ENCODE measurements at regions not wholly inside any gene's neighbourhood (a gene's known extent, or its start where the extent isn't known, plus 50 kb on each side); places are given as distances from the start of the nearest gene placed in this dataset.

DNA sequence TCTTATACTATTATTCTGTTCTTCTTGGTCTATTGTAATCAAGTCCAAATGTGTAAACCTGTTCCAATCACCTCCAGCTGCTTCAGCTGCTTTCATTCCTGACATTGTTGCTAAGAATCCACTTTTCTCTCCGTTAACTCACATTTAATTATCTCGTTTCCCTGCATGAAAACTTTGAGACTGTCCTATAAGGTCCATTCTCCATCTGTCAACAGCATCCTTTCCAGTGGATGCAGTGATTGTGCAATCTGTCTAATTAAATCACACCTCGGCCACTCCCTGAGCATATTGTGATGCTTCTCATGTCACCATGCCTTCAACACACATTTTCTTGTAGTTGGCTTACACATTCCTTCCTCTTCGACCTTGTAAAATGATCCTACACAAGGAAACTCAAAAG lies 1626.9 kb upstream of the SLC10A2 start:
- H3K27me3 ChIP-seq (ENCODE audit: control insufficient read depth, insufficient read depth, low read length), result no peaks in the 10 kb centered on the region
- no peak overlapping the region for H3K4me3 ChIP-seq (ENCODE audit: low read length)
- no peak overlapping the region for H3K27ac ChIP-seq (ENCODE audit: low read length)
- no peaks in the 10 kb centered on the region for H3K4me1 ChIP-seq (ENCODE audit: control insufficient read depth, low read depth, low read length)
- no peaks in the 10 kb centered on the region for H3K9me3 ChIP-seq (ENCODE audit: control insufficient read depth, low read depth, low read length)
- no peak overlapping the region for H3K9ac ChIP-seq (ENCODE audit: low read length)
- no peaks in the 10 kb centered on the region for H3K36me3 ChIP-seq (ENCODE audit: control insufficient read depth, low read depth, low read length)

DNA sequence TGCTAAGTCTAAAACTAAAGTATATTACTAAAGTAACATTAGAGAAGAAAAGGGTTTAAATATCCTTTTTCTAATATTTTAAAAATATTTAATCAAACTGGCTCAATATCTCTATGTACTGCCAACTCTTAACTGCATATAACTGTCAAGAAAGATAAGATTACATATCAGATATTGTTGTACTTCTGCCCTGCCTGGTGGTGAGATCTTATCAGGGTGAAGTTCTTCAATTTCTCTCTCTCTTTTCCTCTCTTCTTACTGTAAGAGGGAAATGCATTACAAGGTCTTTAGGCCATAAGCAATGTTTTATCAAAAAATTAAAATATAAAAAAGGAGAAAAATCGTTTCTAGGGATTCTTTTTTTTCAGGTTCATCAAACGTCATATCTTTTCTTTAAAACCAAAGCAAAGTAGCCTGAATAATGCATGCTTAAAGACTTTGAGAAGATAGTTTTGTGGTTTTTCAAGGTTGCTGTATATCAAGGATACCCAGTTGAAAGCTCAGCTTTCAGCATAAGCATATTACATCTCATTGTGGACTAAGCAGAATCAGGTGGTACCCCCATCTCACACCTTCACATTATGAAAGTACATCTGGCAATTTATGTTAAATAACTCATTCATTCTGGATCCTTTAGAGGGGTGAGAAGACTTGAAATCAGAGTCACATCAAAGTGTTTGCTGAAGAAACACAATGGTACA lies 1625.7 kb upstream of the SLC10A2 start:
- H3K9ac ChIP-seq (ENCODE audit: low read length), result no peak overlapping the region
- H3K4me3 ChIP-seq (ENCODE audit: low read length), result no peak overlapping the region
- H3K36me3 ChIP-seq (ENCODE audit: control insufficient read depth, low read depth, low read length), result no peaks in the 10 kb centered on the region
- H3K27me3 ChIP-seq (ENCODE audit: control insufficient read depth, insufficient read depth, low read length), result no peaks in the 10 kb centered on the region
- no peaks in the 10 kb centered on the region for H3K4me1 ChIP-seq (ENCODE audit: control insufficient read depth, low read depth, low read length)
- H3K9me3 ChIP-seq (ENCODE audit: control insufficient read depth, low read depth, low read length), result no peaks in the 10 kb centered on the region
- no peak overlapping the region for H3K27ac ChIP-seq (ENCODE audit: low read length)

DNA sequence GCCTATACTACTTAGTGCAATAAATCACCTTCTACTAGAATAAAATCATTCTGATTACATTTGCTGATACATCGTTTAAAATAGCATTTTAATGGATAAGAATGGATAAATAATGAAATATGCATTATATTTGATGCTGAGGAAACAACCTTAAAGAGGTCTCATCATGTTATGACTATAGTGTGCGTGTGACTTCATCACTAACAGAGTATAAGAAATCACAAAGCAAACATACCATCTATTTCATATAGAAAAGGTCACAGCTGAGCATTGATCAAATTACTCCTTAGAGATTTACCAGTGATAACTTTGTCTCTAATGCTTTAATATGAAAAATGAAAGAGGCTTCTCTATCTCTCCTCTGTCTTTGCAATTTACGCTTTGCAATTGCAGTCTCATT lies 1620.3 kb upstream of the SLC10A2 start:
- no peaks in the 10 kb centered on the region for H3K9me3 ChIP-seq (ENCODE audit: control insufficient read depth, low read depth, low read length)
- no peak overlapping the region for H3K27ac ChIP-seq (ENCODE audit: low read length)
- H3K4me3 ChIP-seq (ENCODE audit: low read length), result no peak overlapping the region
- no peaks in the 10 kb centered on the region for H3K4me1 ChIP-seq (ENCODE audit: control insufficient read depth, low read depth, low read length)
- H3K27me3 ChIP-seq (ENCODE audit: control insufficient read depth, insufficient read depth, low read length), result no peaks in the 10 kb centered on the region
- H3K9ac ChIP-seq (ENCODE audit: low read length), result no peak overlapping the region
- no peaks in the 10 kb centered on the region for H3K36me3 ChIP-seq (ENCODE audit: control insufficient read depth, low read depth, low read length)

DNA sequence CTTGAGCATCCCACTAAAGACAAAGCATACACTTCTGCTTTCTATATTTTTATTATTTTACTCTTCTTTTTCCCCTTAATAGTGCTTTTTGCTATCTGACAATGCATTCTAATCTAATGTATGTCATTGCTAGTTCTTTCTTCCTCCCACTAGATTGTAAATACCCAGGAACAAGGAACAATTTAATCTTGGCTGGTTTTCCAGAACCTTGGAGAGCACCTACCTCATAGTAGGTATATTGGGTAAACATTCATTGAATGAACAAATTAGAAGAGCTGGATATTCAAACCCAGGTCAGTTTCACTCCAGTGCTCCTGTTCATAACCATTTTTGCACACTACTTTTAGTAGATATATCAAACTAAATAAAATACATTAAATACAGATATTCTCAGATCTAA lies 1617.6 kb upstream of the SLC10A2 start:
- H3K4me1 ChIP-seq (ENCODE audit: control insufficient read depth, low read depth, low read length), result no peaks in the 10 kb centered on the region
- no peak overlapping the region for H3K27ac ChIP-seq (ENCODE audit: low read length)
- H3K27me3 ChIP-seq (ENCODE audit: control insufficient read depth, insufficient read depth, low read length), result no peaks in the 10 kb centered on the region
- no peak overlapping the region for H3K9ac ChIP-seq (ENCODE audit: low read length)
- no peaks in the 10 kb centered on the region for H3K36me3 ChIP-seq (ENCODE audit: control insufficient read depth, low read depth, low read length)
- no peaks in the 10 kb centered on the region for H3K9me3 ChIP-seq (ENCODE audit: control insufficient read depth, low read depth, low read length)
- H3K4me3 ChIP-seq (ENCODE audit: low read length), result no peak overlapping the region

DNA sequence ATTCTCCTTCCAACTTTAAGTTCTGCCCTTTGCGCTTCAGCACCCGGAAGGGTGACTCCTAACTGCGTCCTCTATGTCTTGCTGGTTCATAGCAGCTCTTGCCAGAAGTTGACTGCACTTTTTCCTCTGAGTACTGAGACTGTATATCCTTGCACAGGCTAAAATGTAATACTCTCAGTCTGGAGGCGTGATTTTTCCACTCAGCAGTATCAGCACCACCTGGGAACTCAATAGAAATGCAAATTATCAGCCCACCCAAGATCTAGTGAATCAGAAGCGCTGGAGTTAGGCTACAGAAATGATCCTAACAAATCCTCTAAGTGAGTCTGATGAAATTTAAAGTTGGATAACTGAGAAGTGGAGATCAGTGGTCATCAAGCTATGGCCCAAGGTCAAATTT lies 1611.9 kb upstream of the SLC10A2 start:
- Histone ChIP-seq H3K27ac (ENCODE audit: low read length) (no peak overlapping the region), H3K27me3 (ENCODE audit: control insufficient read depth, insufficient read depth, low read length) (no peaks in the 10 kb centered on the region), H3K9me3 (ENCODE audit: control insufficient read depth, low read depth, low read length) (no peaks in the 10 kb centered on the region), H3K4me3 (ENCODE audit: low read length) (no peak overlapping the region), H3K9ac (ENCODE audit: low read length) (no peak overlapping the region), H3K4me1 (ENCODE audit: control insufficient read depth, low read depth, low read length) (no peaks in the 10 kb centered on the region), H3K36me3 (ENCODE audit: control insufficient read depth, low read depth, low read length) (no peaks in the 10 kb centered on the region)

DNA sequence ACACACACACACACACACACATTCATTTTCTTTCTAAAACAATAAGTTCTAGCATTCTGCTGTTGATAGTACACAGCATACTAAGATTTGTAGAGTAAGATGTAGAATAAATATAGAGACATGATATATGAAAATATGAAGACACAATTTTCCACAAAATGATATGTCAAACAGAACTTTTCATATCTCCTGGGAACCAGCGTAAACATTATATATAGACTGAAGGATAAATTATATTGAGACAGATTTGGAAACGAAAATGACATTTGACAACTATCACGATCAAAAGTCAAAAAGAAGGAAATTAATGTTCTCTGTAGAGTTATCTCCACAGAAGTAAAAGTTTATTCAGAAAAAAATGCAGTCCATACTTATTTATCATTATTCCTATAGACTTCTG lies 1605.7 kb upstream of the SLC10A2 start:
- no peak overlapping the region for H3K27ac ChIP-seq (ENCODE audit: low read length)
- no peaks in the 10 kb centered on the region for H3K36me3 ChIP-seq (ENCODE audit: control insufficient read depth, low read depth, low read length)
- H3K9ac ChIP-seq (ENCODE audit: low read length), result no peak overlapping the region
- H3K9me3 ChIP-seq (ENCODE audit: control insufficient read depth, low read depth, low read length), result no peaks in the 10 kb centered on the region
- H3K27me3 ChIP-seq (ENCODE audit: control insufficient read depth, insufficient read depth, low read length), result no peaks in the 10 kb centered on the region
- no peaks in the 10 kb centered on the region for H3K4me1 ChIP-seq (ENCODE audit: control insufficient read depth, low read depth, low read length)
- H3K4me3 ChIP-seq (ENCODE audit: low read length), result no peak overlapping the region

DNA sequence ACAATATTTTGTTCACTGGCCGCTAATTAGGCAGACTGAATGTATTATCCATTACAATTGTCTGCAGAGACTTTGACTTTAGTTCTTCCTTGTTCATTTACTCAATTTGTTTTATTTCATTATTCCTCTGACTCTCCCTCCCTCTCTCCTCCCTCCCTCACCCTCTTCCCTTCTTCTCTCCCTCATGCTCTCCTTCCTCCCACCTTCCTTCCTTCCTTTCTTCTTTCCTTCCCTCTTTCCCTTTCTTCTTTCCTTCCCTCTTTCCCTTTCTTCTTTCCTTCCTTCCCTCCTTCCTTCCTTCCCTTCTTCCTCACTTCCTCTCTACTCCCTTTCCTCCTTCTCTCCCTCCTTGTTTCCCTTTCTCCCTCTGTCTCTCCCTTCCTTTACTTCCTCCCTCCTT lies 1591.0 kb upstream of the SLC10A2 start:
- no peak overlapping the region for H3K4me3 ChIP-seq (ENCODE audit: low read length)
- H3K27ac ChIP-seq (ENCODE audit: low read length), result no peak overlapping the region
- H3K4me1 ChIP-seq (ENCODE audit: control insufficient read depth, low read depth, low read length), result no peaks in the 10 kb centered on the region
- H3K9ac ChIP-seq (ENCODE audit: low read length), result no peak overlapping the region
- no peaks in the 10 kb centered on the region for H3K36me3 ChIP-seq (ENCODE audit: control insufficient read depth, low read depth, low read length)
- H3K9me3 ChIP-seq (ENCODE audit: control insufficient read depth, low read depth, low read length), result no peaks in the 10 kb centered on the region
- H3K27me3 ChIP-seq (ENCODE audit: control insufficient read depth, insufficient read depth, low read length), result no peaks in the 10 kb centered on the region

DNA sequence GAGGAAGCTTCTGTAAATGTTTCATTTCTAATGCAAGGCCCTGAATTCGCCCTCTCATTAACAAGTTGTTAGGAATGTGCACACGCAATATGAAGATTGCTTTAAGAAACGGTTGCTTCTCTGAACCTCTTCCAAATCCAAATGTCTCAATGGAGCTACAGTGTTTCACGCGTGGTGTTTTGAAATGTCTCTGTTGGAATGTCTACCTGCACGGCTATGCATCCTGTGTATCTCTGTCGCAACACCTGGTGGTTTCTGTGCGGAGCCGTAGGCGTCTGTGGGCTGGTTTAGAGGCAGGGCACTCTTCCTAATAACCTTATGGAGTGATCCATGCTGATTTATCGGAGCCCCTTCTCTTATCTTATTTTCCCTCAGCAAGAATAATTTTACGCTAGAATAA lies 1584.2 kb upstream of the SLC10A2 start:
- Histone ChIP-seq H3K4me3 (ENCODE audit: low read length) (no peak overlapping the region), H3K36me3 (ENCODE audit: control insufficient read depth, low read depth, low read length) (no peaks in the 10 kb centered on the region), H3K9ac (ENCODE audit: low read length) (no peak overlapping the region), H3K9me3 (ENCODE audit: control insufficient read depth, low read depth, low read length) (no peaks in the 10 kb centered on the region), H3K27me3 (ENCODE audit: control insufficient read depth, insufficient read depth, low read length) (no peaks in the 10 kb centered on the region), H3K27ac (ENCODE audit: low read length) (no peak overlapping the region), H3K4me1 (ENCODE audit: control insufficient read depth, low read depth, low read length) (no peaks in the 10 kb centered on the region)

DNA sequence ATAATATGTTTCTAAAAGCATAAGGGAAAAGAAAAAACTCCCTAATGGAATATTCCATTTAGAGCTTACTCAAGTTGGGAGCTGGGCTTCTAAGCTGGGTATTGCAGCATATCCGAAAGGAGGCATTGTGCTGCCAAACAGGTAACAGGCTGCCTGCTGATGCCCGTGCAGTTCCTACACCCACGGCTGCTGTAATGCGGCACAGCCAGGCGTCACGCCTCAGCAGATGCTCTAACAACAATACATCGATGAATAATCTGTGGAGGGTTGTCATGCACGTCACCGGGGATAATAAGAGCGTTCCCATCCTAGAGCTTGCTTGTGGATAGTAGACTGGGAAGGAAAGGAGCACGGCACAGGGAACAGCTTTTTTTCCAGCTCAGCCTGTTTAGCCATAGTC lies 1582.1 kb upstream of the SLC10A2 start:
- Histone ChIP-seq H3K4me3 (ENCODE audit: low read length) (no peak overlapping the region), H3K36me3 (ENCODE audit: control insufficient read depth, low read depth, low read length) (no peaks in the 10 kb centered on the region), H3K27me3 (ENCODE audit: control insufficient read depth, insufficient read depth, low read length) (no peaks in the 10 kb centered on the region), H3K4me1 (ENCODE audit: control insufficient read depth, low read depth, low read length) (no peaks in the 10 kb centered on the region), H3K9ac (ENCODE audit: low read length) (no peak overlapping the region), H3K27ac (ENCODE audit: low read length) (no peak overlapping the region), H3K9me3 (ENCODE audit: control insufficient read depth, low read depth, low read length) (no peaks in the 10 kb centered on the region)

DNA sequence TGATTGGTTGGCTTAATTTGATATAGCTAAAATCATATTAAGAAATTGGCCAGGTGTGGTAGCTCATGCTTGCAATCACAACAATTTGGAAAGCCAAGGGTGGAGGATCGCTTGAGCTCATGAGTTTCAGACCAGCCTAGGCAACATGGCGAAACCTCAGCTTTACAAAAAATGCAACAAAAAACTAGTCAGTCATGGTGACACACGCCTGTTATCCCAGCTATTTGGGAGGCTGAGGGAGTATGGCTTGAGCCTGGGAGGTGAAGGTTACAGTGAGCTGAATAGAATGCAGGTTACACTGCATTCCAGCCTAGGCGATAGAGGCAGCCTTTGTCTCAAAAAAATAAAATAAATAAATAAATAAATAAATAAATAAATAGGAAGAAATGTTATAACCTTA lies 1579.6 kb upstream of the SLC10A2 start:
- H3K36me3 ChIP-seq (ENCODE audit: control insufficient read depth, low read depth, low read length), result no peaks in the 10 kb centered on the region
- H3K27ac ChIP-seq (ENCODE audit: low read length), result no peak overlapping the region
- H3K4me1 ChIP-seq (ENCODE audit: control insufficient read depth, low read depth, low read length), result no peaks in the 10 kb centered on the region
- H3K9me3 ChIP-seq (ENCODE audit: control insufficient read depth, low read depth, low read length), result no peaks in the 10 kb centered on the region
- H3K27me3 ChIP-seq (ENCODE audit: control insufficient read depth, insufficient read depth, low read length), result no peaks in the 10 kb centered on the region
- H3K4me3 ChIP-seq (ENCODE audit: low read length), result no peak overlapping the region
- H3K9ac ChIP-seq (ENCODE audit: low read length), result no peak overlapping the region

DNA sequence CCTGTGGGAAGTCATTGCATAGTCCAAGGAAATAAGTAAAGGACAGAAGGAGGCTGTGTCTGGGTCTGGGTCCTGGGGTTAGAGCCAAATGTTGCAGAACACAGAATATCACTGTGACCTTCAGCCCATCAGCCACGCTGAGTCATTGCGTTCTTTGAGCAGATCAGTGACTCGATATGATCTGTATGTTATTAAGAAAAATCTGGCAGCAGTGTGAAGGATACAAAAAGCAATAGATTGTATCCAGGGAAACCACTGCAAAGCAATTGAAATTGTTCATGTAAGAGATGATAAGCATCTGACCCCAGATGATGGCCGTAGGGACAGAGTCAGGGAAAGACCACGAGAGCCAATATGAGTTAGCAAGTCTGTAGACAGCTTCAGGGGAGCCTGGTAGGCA lies 1575.1 kb upstream of the SLC10A2 start:
- H3K27me3 ChIP-seq (ENCODE audit: control insufficient read depth, insufficient read depth, low read length), result no peaks in the 10 kb centered on the region
- no peak overlapping the region for H3K4me3 ChIP-seq (ENCODE audit: low read length)
- H3K36me3 ChIP-seq (ENCODE audit: control insufficient read depth, low read depth, low read length), result no peaks in the 10 kb centered on the region
- no peaks in the 10 kb centered on the region for H3K9me3 ChIP-seq (ENCODE audit: control insufficient read depth, low read depth, low read length)
- no peaks in the 10 kb centered on the region for H3K4me1 ChIP-seq (ENCODE audit: control insufficient read depth, low read depth, low read length)
- H3K27ac ChIP-seq (ENCODE audit: low read length), result no peak overlapping the region
- no peak overlapping the region for H3K9ac ChIP-seq (ENCODE audit: low read length)

DNA sequence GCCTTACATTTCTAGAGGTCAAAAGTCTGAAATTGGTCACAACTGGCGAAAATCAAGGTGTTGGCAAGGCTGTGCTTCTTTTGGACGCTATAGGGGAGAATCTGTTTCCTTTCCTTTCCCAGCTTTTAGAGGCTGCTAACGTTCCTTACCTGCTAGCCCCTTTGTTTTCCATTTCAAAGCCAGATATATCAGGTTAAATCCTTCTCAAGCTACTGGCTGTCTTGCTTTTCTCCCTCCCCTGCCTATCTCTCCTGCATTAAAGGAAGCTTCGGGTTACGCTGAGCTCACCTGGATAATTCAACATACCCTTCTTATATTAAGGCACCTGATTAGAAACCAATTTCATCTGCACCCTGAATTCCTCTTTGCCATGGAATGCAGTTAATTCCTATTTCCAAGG lies 1569.7 kb upstream of the SLC10A2 start:
- H3K27ac ChIP-seq (ENCODE audit: low read length), result no peak overlapping the region
- no peaks in the 10 kb centered on the region for H3K36me3 ChIP-seq (ENCODE audit: control insufficient read depth, low read depth, low read length)
- H3K27me3 ChIP-seq (ENCODE audit: control insufficient read depth, insufficient read depth, low read length), result no peaks in the 10 kb centered on the region
- H3K9me3 ChIP-seq (ENCODE audit: control insufficient read depth, low read depth, low read length), result no peaks in the 10 kb centered on the region
- H3K4me3 ChIP-seq (ENCODE audit: low read length), result no peak overlapping the region
- H3K9ac ChIP-seq (ENCODE audit: low read length), result no peak overlapping the region
- H3K4me1 ChIP-seq (ENCODE audit: control insufficient read depth, low read depth, low read length), result no peaks in the 10 kb centered on the region
